ENCODE measurements at regions not wholly inside any gene's neighbourhood (a gene's known extent, or its start where the extent isn't known, plus 50 kb on each side); places are given as distances from the start of the nearest gene placed in this dataset.
"Not testable (repeated sequence)": the region's sequence is repeated elsewhere in the genome, so short reads cannot be mapped to it uniquely, and the experiment has no call there.

- DNase-seq: no peak
Measured at GRCh38 chr10:91091780-91092179, 128.7 kb upstream of the PCGF5 start.

- DNase-seq: no peak
Measured at GRCh38 chr10:91096274-91096673, 124.2 kb upstream of the PCGF5 start.

- DNase-seq: no peak
Measured at GRCh38 chr10:91097313-91097712, 123.2 kb upstream of the PCGF5 start.

- not testable (repeated sequence) for DNase-seq
Measured at GRCh38 chr10:91098021-91098420, 122.4 kb upstream of the PCGF5 start.

GRCh38 chr10:91103384-91104192, 116.9 kb upstream of the PCGF5 start:
- DNase-seq: no peak

- DNase-seq: no peak
Measured at GRCh38 chr10:91104193-91105041, 116.0 kb upstream of the PCGF5 start.

- no peak for DNase-seq
Measured at GRCh38 chr10:91105269-91105668, 115.2 kb upstream of the PCGF5 start.

- DNase-seq: no peak
Measured at GRCh38 chr10:91108820-91109219, 111.6 kb upstream of the PCGF5 start.

GRCh38 chr10:91111060-91111459, 109.4 kb upstream of the PCGF5 start:
- no peak for DNase-seq

GRCh38 chr10:91115618-91116390, 104.7 kb upstream of the PCGF5 start:
- no peak for DNase-seq

- no peak for DNase-seq
Measured at GRCh38 chr10:91117505-91117904, 103.0 kb upstream of the PCGF5 start.

- no peak for DNase-seq
Measured at GRCh38 chr10:91120348-91120747, 100.1 kb upstream of the PCGF5 start.

GRCh38 chr10:91123261-91123660, 97.2 kb upstream of the PCGF5 start:
- DNase-seq: no peak

GRCh38 chr10:91124016-91124415, 96.4 kb upstream of the PCGF5 start:
- no peak for DNase-seq

- no peak for DNase-seq
Measured at GRCh38 chr10:91126471-91126870, 94.0 kb upstream of the PCGF5 start.

- DNase-seq: no peak
Measured at GRCh38 chr10:91127341-91128082, 93.0 kb upstream of the PCGF5 start.

- no peak for DNase-seq
Measured at GRCh38 chr10:91135113-91135512, 85.3 kb upstream of the PCGF5 start.

- no peak for DNase-seq
Measured at GRCh38 chr10:91137011-91137643, 83.3 kb upstream of the PCGF5 start.

- DNase-seq: no peak
Measured at GRCh38 chr10:91137822-91138221, 82.6 kb upstream of the PCGF5 start.

- no peak for DNase-seq
Measured at GRCh38 chr10:91140995-91141549, 79.4 kb upstream of the PCGF5 start.

GRCh38 chr10:91144961-91145360, 75.5 kb upstream of the PCGF5 start:
- DNase-seq: no peak

- DNase-seq: no peak
Measured at GRCh38 chr10:91146146-91146545, 74.3 kb upstream of the PCGF5 start.
